ENCODE measurements at regions not wholly inside any gene's neighbourhood (a gene's known extent, or its start where the extent isn't known, plus 50 kb on each side); places are given as distances from the start of the nearest gene placed in this dataset.

DNA sequence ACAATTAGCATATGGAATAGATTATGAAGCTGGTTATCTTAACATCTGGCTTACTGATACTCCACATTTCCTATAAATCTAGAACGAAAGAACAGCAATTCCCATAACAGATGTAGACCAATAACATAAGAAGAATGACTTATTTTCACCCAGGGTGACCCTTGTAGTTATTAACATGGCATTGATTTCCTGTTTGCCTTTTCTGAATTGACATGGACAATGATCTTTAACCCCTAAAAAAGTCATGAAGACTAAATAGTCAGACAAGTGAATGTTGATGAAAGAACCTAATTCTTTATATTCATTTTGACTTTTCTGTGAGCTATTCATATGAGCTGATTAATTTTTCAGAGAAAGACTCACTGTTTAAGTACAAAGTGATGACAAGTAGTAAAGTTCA is 175.3 kb upstream of the CD180 start:
- TF ChIP-seq SNAI2 (CRISPR knock-in tag; IDR thresholded peaks at IDR 0.05) (no peak), BACH2 (CRISPR knock-in tag; IDR thresholded peaks at IDR 0.05; ENCODE audit: borderline replicate concordance) (no peak), ZFP30 (CRISPR knock-in tag; IDR thresholded peaks at IDR 0.05) (no peak), PATZ1 (CRISPR knock-in tag; IDR thresholded peaks at IDR 0.05; ENCODE audit: borderline replicate concordance) (no peak), ZFP3 (CRISPR knock-in tag; IDR thresholded peaks at IDR 0.05) (no peak), CREB5 (CRISPR knock-in tag; IDR thresholded peaks at IDR 0.05; ENCODE audit: low read depth) (no peak), ARNTL (CRISPR knock-in tag; IDR thresholded peaks at IDR 0.05; ENCODE audit: borderline replicate concordance, low read depth) (no peak), TSHZ2 (CRISPR knock-in tag; IDR thresholded peaks at IDR 0.05) (no peak), ESRRG (CRISPR knock-in tag; IDR thresholded peaks at IDR 0.05) (no peak), CSDC2 (CRISPR knock-in tag; IDR thresholded peaks at IDR 0.05) (no peak), OSR1 (CRISPR knock-in tag; IDR thresholded peaks at IDR 0.05) (no peak), POU6F1 (CRISPR knock-in tag; IDR thresholded peaks at IDR 0.05; ENCODE audit: borderline replicate concordance, low read depth) (no peak), ISL1 (CRISPR knock-in tag; IDR thresholded peaks at IDR 0.05) (no peak), ZNF70 (CRISPR knock-in tag; IDR thresholded peaks at IDR 0.05) (no peak)

Data from SK-N-SH treated with all-trans-retinoic acid at 6 μM for 48 hours (cell line).